ENCODE measurements at regions not wholly inside any gene's neighbourhood (a gene's known extent, or its start where the extent isn't known, plus 50 kb on each side); places are given as distances from the start of the nearest gene placed in this dataset.

DNA sequence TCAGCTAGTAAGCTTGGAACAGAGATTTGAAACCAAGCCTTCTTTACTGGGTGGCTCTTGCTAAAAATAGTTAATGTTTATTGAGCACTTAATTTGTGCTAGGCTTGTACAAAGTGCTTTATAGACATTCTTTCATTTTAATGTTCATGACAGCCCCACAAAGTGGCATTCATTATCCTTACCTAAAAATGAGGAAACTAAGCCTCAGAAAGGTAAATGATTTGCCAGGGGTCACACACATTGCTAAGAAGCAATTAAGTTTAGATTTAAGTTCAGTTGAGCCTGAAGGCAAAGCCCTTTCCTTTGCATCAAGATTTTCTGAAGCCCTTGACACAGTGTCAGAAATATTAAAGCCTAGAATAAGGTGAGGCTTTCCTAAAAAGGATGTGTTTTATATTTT, 327.5 kb upstream of the FGF13 start:
- in situ Hi-C loops (cut with MboI; ENCODE audit: low pct_ligation_motif_present in 1 of 4, low pct_unique_long_range_greater_than_20kb in 1 of 4, low sequenced_read_pairs in 3 of 4) = no loop called here

DNA sequence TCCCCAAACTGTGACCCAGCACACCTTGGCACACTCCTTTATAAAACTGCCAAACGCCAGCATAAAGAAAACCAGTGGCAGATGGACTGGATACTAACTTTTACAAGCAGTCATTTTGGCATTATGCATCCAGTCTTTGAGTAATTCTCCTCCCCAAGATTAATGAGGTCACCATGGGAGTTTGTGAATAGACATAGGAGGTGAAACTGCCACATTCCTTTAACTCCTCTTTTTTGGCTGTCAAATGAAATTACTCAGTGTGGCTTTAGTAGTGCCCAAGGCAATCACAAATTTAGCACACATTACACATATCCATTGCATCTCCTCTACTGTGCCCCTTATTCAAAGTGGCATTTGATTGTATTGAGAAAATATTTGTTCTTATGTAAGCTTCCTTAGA, 315.3 kb upstream of the FGF13 start:
- no peak for TF ChIP-seq POLR2A (IDR thresholded peaks at IDR 0.05)
- no peak for TF ChIP-seq CTCF (IDR thresholded peaks at IDR 0.05)
- TF ChIP-seq EP300 (IDR thresholded peaks at IDR 0.05; ENCODE audit: low read depth) = no peak
- TF ChIP-seq POLR2AphosphoS5 (IDR thresholded peaks at IDR 0.05) = no peak
- WGBS, 2 donors (ENCODE audit: low coverage in 1 of 2) = 0 to 43% methylated on average over 1 of the region's 1 CpG

More for the DNA sequence above, 327.5 kb upstream of the FGF13 start:
- DNase-seq = no peak
- no peak overlapping the region for H3K4me3 ChIP-seq
- no peak overlapping the region for H3K27ac ChIP-seq
- no peaks in the 10 kb centered on the region for H3K36me3 ChIP-seq
- no peaks in the 10 kb centered on the region for H3K9me3 ChIP-seq
- intact Hi-C loops (cut with DNase I; ENCODE audit: low total_unique reads) = no loop called here
- H3K4me1 ChIP-seq = no peaks in the 10 kb centered on the region
- TF ChIP-seq POLR2AphosphoS5 (IDR thresholded peaks at IDR 0.05) (no peak), POLR2A (IDR thresholded peaks at IDR 0.05) (no peak), CTCF (IDR thresholded peaks at IDR 0.05) (no peak), EP300 (IDR thresholded peaks at IDR 0.05; ENCODE audit: low read depth) (no peak)
- H3K27me3 ChIP-seq = no peaks in the 10 kb centered on the region

DNA sequence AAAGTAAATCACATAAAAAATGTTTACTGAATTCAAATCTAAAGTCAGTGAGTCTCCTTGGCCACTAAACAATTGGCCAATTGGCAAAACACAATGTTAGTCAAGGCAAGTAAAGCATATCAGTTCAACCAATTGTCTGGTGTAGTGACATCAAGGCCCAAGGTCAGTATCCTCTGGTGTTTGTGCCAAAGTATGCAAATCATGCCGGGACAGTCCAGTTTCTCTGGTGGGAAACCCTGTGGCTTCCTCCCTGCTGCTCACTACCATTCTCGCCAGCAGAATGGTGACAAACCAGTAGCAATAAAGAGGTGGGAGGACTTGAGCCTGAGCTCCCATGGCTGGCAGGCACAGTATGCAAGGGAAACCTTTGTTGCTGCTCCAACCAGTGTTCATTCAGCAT, 314.9 kb upstream of the FGF13 start:
- TF ChIP-seq EP300 (IDR thresholded peaks at IDR 0.05; ENCODE audit: low read depth) (no peak), CTCF (IDR thresholded peaks at IDR 0.05) (no peak), POLR2AphosphoS5 (IDR thresholded peaks at IDR 0.05) (no peak), POLR2A (IDR thresholded peaks at IDR 0.05) (no peak)
- in situ Hi-C loops (cut with MboI; ENCODE audit: low pct_ligation_motif_present in 1 of 4, low pct_unique_long_range_greater_than_20kb in 1 of 4, low sequenced_read_pairs in 3 of 4) = no loop called here
- Histone ChIP-seq H3K4me3 (no peak overlapping the region), H3K27ac (no peak overlapping the region), H3K36me3 (no peaks in the 10 kb centered on the region), H3K27me3 (no peaks in the 10 kb centered on the region), H3K9me3 (no peaks in the 10 kb centered on the region), H3K4me1 (no peaks in the 10 kb centered on the region)
- 57% methylated on average over 2 of the region's 2 CpGs; no CpG with 5 or more reads in 1 of the 2 donors for WGBS, 2 donors (ENCODE audit: low coverage in 1 of 2)
- intact Hi-C loops (cut with DNase I; ENCODE audit: low total_unique reads) = no loop called here
- DNase-seq = no peak

More for the DNA sequence above, 315.3 kb upstream of the FGF13 start:
- in situ Hi-C loops (cut with MboI; ENCODE audit: low pct_ligation_motif_present in 1 of 4, low pct_unique_long_range_greater_than_20kb in 1 of 4, low sequenced_read_pairs in 3 of 4) = no loop called here
- Histone ChIP-seq H3K36me3 (no peaks in the 10 kb centered on the region), H3K27me3 (no peaks in the 10 kb centered on the region), H3K27ac (no peak overlapping the region), H3K4me1 (no peaks in the 10 kb centered on the region), H3K9me3 (no peaks in the 10 kb centered on the region), H3K4me3 (no peak overlapping the region)
- intact Hi-C loops (cut with DNase I; ENCODE audit: low total_unique reads) = no loop called here
- no peak for DNase-seq

DNA sequence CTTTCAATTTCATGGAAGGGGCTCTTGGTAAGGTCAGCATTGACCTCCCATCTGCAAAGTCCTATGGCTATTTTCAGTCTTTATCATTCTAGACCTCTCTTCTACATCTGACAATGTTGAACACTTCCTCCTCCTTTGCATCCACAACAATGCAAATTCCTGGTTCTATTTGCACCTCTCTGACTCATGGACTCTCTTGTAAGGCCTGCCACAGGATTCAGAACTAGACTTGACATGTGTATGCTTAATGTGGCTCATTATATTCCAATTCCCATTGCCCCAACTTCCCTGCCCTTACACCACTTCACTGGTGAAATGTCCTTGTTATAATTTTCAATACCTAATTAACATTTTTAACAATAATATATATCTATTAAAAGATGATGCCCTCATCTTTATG, 314.3 kb upstream of the FGF13 start:
- Histone ChIP-seq H3K4me1 (no peaks in the 10 kb centered on the region), H3K27me3 (no peaks in the 10 kb centered on the region), H3K27ac (no peak overlapping the region), H3K36me3 (no peaks in the 10 kb centered on the region), H3K4me3 (no peak overlapping the region), H3K9me3 (no peaks in the 10 kb centered on the region)
- TF ChIP-seq POLR2AphosphoS5 (IDR thresholded peaks at IDR 0.05) = no peak
- TF ChIP-seq EP300 (IDR thresholded peaks at IDR 0.05; ENCODE audit: low read depth) = no peak
- TF ChIP-seq POLR2A (IDR thresholded peaks at IDR 0.05) = no peak
- no peak for TF ChIP-seq CTCF (IDR thresholded peaks at IDR 0.05)
- in situ Hi-C loops (cut with MboI; ENCODE audit: low pct_ligation_motif_present in 1 of 4, low pct_unique_long_range_greater_than_20kb in 1 of 4, low sequenced_read_pairs in 3 of 4) (no loop called here), intact Hi-C loops (cut with DNase I; ENCODE audit: low total_unique reads) (no loop called here)
- DNase-seq = no peak

Data from transverse colon (tissue), 4 donors.